ENCODE measurements at regions not wholly inside any gene's neighbourhood (a gene's known extent, or its start where the extent isn't known, plus 50 kb on each side); places are given as distances from the start of the nearest gene placed in this dataset.
"Not testable (repeated sequence)": the region's sequence is repeated elsewhere in the genome, so short reads cannot be mapped to it uniquely, and the experiment has no call there.

DNA sequence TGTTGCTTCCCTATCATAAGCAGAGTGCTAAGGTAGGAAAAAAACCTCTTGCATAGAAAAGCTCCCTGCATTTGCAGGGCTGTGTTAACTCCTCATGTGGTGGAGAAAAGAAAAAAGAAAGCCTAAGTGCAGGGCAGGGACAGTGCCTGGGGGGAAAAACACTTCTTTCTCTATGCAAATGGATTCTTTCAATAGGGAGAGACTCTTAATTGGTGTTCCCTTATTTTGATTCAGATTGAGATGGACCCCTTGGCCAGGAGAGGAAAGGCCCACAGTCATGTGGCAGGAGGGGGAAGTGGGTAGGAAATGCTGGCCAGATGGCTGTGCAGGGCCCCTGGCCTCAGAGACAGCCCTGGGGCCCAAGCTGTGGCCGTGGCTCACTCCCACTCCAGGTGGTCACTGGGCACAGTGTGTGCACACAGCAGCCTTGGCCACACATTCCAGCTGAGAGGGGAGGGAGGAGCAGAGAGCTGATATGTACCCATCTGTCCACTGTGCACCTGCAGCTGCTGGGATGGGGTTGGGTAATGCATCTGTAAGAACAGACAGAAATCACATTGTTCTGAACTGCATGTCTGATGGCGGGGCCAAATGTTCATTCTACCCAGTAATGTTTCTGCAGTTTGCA is 410.4 kb downstream of the DSC3 start:
- no peak for DNase-seq (ENCODE audit: low spot score)

DNA sequence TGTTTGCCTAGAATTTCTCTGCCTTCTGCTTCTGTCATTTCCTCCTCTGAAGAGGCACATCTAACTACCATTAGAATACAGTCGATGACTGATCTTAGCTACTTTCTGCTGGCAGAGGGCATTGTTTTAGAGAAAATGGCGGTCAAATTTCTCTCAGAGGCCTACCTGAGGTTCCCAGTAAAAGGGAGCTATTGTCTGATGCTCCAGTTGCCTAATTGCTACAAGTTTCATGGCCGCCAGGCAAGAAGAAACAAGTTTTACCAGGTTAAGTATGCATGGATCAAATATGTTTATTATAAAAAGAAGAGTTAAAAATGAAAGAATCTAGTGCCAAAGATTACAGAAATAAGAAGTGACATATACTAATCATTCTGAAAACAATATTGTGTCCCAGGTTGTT is 416.6 kb downstream of the DSC3 start:
- no peak for DNase-seq (ENCODE audit: low spot score)
- no peak for FAIRE-seq

More for the DNA sequence above, 410.4 kb downstream of the DSC3 start:
- FAIRE-seq: no peak

DNA sequence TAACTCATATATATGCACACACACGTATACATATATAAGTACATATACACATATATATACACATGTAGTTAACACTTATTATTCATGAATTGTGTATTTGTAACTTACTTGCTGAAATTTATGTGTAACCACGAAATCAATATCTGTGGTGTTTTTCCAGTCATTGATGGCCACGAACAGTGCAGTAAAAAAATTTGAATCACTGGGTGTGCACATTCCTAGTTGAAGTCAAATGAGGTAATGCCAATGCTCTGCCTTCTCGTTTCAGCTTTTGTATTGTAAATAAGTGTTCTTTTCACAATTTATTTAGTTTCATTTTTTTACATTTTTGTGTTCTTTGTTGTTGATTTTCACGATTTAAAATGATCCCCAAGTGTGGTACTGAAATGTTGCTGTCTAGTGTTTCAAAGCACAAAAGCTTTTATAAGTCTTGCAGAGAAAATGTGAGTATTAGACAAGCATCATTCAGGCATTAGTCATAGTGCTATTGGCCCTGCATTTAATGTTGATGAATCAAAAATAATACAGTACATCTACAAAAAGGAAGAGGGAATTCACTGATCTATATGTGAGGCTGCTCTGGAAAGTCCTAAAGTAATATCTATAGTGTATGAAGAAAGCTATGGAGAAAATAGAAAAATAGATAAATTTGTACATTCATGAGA is 419.0 kb downstream of the DSC3 start:
- FAIRE-seq: no peak

DNA sequence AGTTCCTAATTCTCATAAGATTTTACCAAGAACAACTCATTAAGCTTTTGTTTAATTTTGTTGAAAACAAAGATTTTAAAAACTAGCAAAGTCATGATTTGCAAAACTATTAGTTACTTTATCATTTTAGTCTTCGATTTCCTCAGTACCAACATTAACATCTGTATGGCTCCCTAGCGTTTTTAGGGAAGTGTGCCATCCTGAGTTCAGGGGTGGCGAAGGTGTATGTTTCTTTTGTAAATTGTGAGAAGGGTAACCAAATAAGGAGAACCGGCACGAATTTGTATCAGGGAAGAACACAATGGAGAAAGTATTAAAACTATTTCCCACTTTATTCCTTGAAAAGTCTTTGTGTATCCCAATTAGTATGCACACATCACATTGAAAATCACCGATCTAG is 419.9 kb downstream of the DSC3 start:
- FAIRE-seq (no peak), DNase-seq (ENCODE audit: low spot score) (no peak)

More for the DNA sequence above, 419.0 kb downstream of the DSC3 start:
- DNase-seq (ENCODE audit: low spot score): peak; percentile 3

DNA sequence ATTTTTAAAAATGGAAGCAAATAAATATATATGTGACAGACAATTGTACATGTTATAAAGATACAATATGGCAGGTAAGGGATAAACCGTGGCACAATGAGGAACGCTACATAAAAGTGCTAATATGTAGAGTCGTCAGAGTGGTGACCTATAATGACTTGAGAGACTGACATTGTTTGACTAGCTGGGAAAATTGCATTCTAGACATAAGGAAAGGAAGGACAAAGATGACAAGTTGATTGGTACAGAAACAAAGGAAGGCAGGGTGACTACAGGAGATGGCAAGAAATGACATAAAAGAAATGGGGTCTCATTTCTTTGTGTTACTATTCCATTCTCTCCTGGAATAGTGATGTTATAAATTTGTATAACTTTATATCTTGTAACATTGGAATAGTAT is 420.4 kb downstream of the DSC3 start:
- DNase-seq (ENCODE audit: low spot score) (no peak), FAIRE-seq (no peak)

DNA sequence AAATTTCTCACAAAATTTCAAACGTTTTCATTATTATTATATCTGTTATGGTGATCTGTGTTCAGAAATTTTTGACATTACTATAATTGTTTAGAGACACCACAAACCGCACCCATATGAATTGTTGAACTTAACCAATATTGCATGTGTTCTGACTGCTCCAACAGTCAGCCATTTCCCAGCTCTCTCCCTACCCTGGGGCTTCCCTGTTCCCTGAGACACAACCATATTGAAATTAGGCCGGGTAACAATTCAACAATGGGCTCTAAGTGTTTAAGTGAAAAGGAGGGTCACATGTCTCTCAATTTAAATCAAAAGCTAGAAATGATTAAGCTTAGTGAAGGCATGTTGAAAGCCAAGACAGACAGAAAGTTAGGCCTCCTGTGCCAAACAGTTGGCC is 424.0 kb downstream of the DSC3 start:
- FAIRE-seq: no peak
- DNase-seq (ENCODE audit: low spot score): no peak

DNA sequence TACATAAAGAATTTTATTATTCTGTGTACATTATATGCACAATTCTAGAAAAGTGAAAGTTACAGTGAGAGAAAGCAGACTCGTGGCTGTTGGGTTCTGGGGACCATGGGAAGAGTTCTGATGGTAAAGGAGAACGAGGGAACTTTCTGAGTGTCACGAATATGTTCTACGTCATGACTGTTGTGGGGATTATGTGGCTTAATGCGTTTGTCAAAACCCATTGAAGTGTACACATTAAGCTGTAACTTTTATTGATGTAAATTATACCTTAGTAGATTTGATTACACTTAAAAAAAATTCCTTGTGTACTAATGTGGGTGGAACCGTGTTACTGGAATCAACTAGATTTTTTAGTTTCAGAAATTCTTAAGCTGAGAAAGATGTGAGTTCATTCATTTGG is 426.1 kb downstream of the DSC3 start:
- DNase-seq (ENCODE audit: low spot score): no peak
- FAIRE-seq: no peak

DNA sequence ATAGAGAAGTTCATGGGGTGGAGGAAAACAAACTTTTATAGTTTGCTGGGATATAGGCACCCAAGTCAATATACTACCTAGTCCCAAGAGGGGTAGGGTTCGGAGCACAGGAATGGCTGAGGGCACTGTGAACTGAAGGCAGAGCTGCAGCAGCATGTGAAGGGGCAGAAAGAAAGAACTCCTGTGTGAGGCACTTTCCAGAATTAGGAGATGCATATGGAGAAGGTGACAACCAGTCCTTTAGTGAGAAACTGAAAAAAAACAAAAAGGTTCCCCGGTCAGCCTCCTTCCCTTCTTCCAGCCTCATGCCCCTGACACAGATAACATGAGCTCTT is 429.1 kb downstream of the DSC3 start:
- no peak for DNase-seq (ENCODE audit: low spot score)
- no peak for FAIRE-seq

DNA sequence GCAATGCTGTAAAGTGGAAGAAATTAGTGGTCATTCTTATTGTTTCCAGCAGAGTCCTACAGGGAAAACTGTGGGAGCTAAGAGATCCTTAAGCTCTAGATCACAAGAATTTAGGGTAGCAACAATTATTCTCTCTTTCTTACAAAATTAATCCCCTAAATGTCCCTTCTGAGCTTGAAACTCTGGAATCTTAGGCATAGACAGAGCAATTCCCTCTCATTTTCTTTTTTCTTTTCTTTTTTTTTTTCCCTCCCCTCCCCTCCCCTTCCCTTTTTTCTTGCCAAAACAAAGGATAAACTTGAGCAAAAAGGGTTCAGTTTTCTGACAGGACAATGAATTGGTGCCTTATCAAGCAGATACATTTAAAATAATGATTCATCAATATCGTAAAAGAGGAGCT is 441.0 kb downstream of the DSC3 start:
- FAIRE-seq (no peak), DNase-seq (ENCODE audit: low spot score) (no peak)

DNA sequence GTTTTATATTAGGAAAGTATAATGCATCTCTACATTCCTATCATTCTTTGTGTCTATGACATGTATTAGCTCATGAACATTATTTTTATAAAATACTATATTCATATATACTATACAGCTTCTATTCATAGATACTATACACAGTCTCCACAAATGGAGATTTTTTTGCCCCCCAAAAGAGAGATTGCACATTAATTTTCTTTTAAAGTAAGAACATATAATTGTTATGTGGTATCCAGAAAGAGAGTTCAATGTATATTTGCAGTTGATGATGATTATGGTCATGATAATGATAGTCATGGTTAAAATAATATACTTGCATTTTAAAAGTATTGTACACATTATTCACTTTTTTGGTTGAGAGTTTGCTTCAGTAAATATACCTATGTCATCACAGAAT is 445.3 kb downstream of the DSC3 start:
- no peak for DNase-seq (ENCODE audit: low spot score)
- no peak for FAIRE-seq

DNA sequence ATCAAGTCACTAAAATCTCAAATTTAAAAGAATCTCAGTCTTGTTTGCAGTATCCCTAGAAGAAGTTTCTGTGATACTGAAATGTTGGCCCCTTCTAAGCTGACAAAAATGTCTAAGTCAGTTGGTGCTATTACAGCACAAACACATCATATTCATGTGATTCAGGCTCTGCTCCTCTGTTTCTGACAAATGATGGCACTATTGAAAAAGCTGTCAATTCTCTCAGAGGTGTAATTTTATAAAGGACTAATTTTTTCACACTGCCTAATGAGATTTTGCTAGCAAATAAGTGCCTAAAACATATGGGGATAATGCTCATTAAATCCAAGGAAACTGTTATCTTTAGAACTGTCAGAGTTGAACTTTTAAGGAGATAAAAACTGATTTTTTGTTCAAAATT is 445.9 kb downstream of the DSC3 start:
- DNase-seq (ENCODE audit: low spot score) (no peak), FAIRE-seq (no peak)

DNA sequence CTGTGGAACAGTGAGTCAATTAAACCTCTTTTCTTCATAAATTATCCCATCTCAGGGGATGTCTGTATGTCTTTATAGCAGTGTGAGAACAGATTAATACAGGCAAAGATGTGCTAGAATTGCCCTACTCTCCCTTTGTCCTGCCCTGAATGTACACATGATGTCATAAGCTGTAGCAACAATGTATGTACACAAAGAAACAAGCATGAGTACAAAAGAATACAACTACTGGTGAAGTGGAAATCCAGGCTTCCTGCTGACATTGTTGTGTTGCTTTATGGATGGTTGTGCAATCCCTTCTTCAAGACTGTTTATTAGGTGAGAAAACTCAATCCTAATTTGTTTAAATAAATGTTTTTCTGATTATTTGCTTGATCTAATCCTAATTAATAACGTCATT is 446.6 kb downstream of the DSC3 start:
- no peak for FAIRE-seq
- no peak for DNase-seq (ENCODE audit: low spot score)

DNA sequence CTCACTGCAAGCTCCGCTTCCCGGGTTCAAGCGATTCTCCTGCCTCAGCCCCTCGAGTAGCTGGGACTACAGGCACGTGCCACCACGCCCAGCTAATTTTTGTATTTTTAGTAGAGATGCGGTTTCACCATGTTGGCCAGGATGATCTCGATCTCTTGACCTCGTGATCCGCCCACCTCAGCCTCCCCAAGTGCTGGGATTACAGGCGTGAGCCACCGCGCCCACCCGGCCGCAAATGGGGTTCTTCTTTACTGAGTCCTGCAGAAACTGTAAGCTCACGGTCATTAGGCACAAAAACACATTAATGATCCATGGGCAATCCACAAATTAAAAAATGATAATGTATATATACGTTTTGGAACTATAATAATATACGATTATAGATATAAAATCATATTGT is 447.6 kb downstream of the DSC3 start:
- FAIRE-seq; DNase-seq (ENCODE audit: low spot score): not testable (repeated sequence)

DNA sequence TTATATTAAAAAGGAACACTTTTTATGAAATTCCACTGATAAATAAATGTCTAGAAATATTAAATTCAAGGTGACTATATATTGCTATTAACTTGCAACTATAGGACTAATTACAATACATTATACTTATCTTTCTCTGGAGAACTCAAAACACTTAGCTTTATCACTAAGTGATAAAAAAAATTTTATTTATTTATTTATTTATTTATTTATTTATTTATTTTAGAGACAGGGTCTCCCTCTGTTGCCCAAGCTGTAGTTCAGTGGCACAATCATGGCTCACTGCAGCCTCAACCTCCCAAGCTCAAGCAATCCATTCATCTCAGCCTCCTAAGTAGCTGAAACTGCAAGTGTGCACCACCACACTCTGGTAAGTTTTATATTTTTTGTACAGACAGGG is 451.1 kb downstream of the DSC3 start:
- no peak for FAIRE-seq
- DNase-seq (ENCODE audit: low spot score): no peak

DNA sequence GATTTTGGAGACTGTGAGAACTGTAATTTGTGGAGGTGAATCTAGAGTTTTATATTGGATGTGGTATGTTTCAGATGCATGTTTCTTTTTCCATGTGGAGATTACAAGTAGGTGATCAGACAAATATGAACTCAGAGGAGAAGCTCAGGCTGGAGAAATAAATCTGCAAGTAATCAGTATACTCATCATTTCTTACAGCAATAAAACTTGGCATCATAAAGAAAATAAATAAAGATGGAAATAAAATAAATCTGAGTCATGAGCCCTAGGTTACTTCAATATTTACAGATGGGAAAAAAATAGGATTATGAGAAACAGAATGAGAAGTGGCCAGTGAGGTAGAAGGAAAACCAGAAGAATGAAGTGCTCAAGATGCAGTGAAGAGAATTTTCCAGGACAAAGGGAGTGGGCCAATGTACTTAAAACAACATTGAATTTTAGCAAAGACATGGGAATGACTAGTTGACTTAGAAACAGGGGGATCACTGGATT is 453.8 kb downstream of the DSC3 start:
- DNase-seq (ENCODE audit: low spot score): no peak
- FAIRE-seq: no peak

DNA sequence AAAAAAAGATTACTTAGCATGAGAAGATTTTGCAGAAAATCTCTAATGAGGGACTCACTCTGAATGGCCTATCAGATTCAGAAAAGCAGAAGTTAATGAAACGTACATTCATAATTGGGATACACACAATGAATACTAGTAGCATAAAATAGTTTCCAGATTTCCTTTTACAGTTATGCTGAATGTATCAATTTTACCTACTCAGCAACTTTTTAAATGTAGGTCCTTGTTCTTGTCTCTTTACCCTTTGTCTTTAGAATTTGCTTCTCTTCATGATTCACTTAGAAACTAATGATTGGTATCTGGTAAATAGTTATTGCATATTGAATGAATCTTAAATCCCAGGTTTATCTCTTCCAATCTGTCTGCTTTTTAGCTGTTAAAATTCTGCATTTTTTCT is 458.8 kb downstream of the DSC3 start:
- FAIRE-seq: no peak
- no peak for DNase-seq (ENCODE audit: low spot score)

DNA sequence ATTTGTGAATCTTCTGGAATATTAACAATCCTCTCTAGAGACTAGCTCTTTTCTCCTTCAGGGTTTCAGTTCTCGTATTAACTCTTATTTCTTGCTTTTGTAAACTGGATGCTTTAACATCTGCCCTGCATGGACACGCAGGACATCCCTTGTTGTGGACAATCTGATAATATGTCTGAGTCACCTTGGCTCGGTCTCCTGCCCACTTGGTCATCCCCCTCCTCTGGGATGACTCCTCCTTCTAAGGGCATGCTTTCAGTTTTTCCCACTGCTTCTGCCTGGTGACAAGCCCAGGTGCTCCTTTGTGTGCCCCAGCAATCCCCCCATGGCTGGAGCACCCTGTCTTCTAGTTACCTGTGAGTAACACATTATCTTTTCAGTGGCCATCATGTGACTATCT is 460.5 kb downstream of the DSC3 start:
- DNase-seq (ENCODE audit: low spot score) (no peak), FAIRE-seq (no peak)

DNA sequence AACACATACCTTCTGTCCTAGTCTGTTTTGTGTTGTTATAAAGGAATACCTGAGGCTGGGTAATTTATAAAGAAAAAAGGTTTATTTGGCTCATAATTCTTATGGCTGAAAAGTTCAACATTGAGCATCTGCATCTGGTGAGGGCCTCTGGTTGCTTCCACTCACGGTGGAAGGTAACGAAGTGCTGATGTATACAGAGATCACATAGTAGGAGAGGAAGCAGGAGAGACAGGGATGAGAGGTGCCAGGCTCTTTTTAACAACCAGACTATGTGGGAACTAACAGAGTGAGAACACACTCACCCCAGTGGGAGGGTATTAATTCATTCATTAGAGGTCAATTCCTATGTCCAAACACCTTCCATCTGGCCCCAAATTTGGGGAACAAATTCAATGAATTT is 463.8 kb downstream of the DSC3 start:
- FAIRE-seq (no peak), DNase-seq (ENCODE audit: low spot score) (no peak)

DNA sequence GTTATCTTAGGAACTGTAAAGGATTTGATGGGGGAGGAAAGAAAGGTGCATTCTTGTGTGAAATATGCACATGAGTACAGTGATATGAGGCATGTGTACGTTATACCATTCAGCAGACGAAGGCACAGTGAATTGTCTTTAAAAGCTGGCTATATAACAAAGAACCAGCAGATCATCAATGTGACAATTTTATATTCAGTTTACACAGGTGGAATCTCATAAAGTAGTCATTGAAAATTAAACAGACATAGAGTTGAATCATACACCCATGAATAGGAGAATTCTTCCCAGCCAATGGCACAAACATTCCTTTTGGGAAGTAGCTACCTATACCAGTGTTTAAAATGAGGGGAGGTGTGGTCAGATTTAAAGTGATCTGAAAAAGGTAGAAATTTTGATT is 470.3 kb downstream of the DSC3 start:
- no peak for FAIRE-seq
- no peak for DNase-seq (ENCODE audit: low spot score)

DNA sequence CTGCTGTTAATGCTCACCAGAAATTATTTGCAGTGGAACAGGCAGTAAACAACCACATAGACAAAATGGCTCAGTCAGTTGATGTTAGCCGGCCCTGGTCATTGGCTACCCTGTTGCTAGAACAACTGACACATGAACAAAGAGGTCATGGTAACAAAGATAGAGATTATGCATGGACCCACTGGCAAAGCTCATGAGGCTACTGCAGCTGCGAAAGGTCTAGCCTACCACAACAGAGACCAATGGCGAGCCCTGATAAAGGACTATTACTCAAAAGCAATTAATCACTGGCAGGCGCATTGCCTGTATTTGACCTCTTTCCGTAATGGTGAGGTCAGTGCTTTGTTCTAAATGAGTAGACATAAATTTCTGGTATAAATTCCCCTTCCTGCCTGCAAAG is 474.2 kb downstream of the DSC3 start:
- DNase-seq (ENCODE audit: low spot score) (no peak), FAIRE-seq (no peak)

DNA sequence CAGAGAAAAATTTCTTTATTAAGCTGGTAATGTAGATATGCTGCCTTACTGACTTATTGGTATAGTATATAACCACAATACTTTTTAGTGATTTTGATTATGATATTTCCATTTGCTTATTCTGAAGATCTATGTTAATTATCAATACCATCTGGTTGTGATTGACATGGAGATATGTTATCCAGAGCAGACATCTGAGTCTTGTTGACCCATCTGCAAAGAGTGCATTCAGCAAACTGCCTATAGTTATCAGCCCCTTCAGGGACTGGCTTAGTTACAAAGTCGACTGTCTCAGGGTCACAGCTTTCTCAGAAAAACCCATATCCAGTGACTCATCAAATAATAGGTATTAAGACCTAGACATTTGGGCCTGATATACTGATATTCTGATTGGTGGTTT is 475.7 kb downstream of the DSC3 start:
- DNase-seq (ENCODE audit: low spot score) (no peak), FAIRE-seq (no peak)

DNA sequence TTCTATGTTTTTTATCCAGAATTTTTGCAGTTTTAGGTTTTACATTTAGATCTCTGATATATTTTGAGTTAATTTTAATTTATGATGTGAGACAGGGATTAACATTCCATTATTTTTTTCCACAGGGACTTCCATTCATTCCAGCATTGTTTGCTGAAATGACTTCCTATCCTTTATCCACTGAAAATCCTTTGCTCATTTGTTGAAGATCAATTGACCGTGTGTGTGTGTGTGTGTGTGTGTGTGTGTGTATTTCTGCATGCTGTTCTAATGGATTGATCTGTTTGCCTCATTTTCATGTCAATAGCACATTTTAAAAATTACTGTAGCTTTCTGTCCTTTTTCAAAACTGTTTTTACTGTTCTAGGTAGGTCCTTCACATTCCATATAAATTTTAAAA is 480.3 kb downstream of the DSC3 start:
- DNase-seq (ENCODE audit: low spot score) (no peak), FAIRE-seq (no peak)

DNA sequence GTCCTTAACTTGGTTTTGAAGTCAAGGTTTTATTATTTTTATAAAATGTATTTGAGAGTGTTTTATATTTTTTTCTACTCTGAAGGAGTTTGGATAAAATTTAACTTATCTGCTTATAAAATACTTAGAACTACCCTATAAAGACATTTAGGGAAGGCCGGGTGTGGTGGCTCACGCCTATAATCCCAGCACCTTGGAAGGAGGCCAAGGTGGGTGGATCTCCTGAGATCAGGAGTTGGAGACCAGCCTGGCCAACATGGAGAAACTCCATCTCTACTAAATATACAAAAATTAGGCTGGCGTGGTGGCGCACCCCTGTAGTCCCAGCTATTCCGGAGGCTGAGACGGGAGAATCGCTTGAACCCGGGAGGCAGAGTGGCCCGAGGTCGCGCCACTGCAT is 486.4 kb downstream of the DSC3 start:
- DNase-seq (ENCODE audit: low spot score) (no peak), FAIRE-seq (no peak)

DNA sequence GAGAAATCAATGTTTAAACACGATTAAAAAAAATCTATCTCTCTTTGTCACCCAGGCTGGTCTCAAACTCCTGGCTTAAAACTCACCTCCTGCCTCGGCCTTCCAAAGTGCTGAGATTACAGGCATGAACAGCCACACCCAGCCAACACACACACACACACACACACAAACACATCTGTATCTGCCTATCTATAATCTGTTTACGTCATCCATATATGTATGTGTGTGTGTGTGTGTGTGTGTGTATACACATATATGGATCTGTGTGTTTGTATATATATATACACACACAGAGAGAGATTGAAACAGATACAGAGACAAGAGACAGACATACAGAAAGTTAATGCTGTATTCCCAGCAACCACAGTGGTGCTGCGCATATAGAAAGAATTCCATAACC is 497.1 kb downstream of the DSC3 start:
- no peak for DNase-seq (ENCODE audit: low spot score)
- FAIRE-seq: no peak

Data from urothelium cell line (cell line).